ENCODE measurements at regions not wholly inside any gene's neighbourhood (a gene's known extent, or its start where the extent isn't known, plus 50 kb on each side); places are given as distances from the start of the nearest gene placed in this dataset.
"Not testable (repeated sequence)": the region's sequence is repeated elsewhere in the genome, so short reads cannot be mapped to it uniquely, and the experiment has no call there.

DNA sequence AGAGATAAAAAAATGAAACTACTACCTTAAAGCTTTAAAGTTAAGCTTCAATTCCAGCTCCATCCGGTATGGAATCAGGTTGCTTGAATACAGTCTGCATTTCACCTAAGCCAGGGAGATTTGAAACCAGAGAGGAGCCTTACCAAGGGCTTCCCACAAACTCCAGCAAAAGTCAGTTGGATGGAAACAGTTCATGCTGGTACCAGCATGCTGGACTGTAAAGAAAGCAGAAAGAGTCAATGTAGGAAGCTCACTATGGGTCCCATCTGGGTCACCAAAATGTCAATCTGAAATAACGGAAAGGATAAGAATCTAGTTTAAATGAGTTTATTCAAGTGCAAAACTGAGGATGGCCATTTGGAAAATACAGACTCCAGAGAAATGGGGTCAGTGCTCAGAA, 65.3 kb downstream of the CDO1 start:
- Histone ChIP-seq H3K27me3 (no peaks in the 10 kb centered on the region), H3K9me3 (no peaks in the 10 kb centered on the region), H3K4me1 (no peaks in the 10 kb centered on the region), H3K27ac (no peak overlapping the region), H3K36me3 (no peaks in the 10 kb centered on the region), H3K4me3 (no peak overlapping the region)
- TF ChIP-seq, protein P1, sequence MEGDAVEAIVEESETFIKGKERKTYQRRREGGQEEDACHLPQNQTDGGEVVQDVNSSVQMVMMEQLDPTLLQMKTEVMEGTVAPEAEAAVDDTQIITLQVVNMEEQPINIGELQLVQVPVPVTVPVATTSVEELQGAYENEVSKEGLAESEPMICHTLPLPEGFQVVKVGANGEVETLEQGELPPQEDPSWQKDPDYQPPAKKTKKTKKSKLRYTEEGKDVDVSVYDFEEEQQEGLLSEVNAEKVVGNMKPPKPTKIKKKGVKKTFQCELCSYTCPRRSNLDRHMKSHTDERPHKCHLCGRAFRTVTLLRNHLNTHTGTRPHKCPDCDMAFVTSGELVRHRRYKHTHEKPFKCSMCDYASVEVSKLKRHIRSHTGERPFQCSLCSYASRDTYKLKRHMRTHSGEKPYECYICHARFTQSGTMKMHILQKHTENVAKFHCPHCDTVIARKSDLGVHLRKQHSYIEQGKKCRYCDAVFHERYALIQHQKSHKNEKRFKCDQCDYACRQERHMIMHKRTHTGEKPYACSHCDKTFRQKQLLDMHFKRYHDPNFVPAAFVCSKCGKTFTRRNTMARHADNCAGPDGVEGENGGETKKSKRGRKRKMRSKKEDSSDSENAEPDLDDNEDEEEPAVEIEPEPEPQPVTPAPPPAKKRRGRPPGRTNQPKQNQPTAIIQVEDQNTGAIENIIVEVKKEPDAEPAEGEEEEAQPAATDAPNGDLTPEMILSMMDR (IDR thresholded peaks at IDR 0.05), result no peak
- no peak for DNase-seq (ENCODE audit: low spot score)

DNA sequence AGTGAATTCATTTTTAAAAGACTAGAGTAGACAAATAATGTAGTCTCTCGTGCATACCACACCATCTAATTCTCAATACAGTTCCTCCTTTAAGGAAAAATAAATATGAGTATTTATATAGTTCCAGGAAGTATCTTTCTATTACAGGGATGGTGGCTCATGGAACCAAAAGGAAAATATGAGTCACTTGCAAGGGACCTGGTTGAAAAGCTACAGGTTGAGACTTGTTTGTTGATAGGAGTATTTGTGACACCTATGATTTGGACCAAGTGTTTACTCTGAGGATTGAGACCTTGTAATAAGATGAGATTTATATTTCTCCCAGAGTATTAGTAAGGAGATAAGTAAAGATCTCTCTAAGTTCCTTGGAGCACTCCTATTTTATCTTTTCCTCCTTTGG, 67.4 kb downstream of the CDO1 start:
- Histone ChIP-seq H3K4me1 (no peaks in the 10 kb centered on the region), H3K9me3 (peaks cover 0 to 20% of the 10 kb centered on the region in 2 donors), H3K4me3 (no peak overlapping the region), H3K27ac (no peak overlapping the region), H3K27me3 (no peaks in the 10 kb centered on the region), H3K36me3 (no peaks in the 10 kb centered on the region)
- DNase-seq (ENCODE audit: low spot score), result no peak
- TF ChIP-seq, protein P1 (IDR thresholded peaks at IDR 0.05), result no peak

DNA sequence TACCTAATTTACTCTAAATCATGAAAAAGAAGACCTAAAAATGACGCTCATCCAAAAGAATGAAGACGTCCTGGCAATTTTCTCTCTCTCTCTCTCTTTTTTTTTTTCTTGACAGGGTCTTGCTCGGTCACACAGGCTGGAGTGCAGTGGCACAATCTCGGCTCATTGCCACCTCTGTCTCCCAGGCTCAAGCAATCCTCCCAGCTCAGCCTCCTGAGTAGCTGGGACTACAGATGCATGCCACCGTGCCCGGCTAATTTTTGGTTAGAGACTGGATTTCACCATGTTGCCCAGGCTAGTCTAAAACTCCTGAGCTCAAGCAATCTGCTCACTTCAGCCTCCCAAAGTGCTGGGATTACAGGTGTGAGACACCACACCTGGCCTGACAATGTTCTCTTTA, 77.2 kb downstream of the CDO1 start:
- peaks cover 0 to 11% of the 10 kb centered on the region in 2 donors for H3K9me3 ChIP-seq
- not testable (repeated sequence) for H3K27me3 ChIP-seq, H3K4me1 ChIP-seq

DNA sequence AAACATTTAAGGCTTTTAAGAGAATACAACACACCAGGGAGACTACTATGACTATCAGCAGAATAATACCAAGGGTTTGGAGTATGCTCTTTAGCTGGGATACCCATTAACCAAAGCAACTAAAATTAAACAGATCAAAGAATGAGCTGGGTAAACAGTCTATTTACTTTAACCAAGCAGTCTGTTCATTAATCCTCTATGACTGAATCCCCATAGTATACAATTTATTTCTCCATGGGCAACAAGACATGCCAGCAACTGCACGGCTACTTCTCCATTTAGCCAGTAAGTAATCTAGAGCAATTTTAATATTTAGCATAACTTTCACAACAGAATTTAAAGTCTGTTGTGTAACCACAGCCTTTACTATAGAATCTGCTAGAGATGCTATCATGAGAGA, 77.6 kb downstream of the CDO1 start:
- Histone ChIP-seq H3K27me3 (no peaks in the 10 kb centered on the region), H3K4me3 (no peak overlapping the region), H3K4me1 (no peaks in the 10 kb centered on the region), H3K9me3 (peaks cover 0 to 7% of the 10 kb centered on the region in 2 donors), H3K27ac (no peak overlapping the region), H3K36me3 (no peaks in the 10 kb centered on the region)
- TF ChIP-seq, protein P1 (IDR thresholded peaks at IDR 0.05), result no peak
- DNase-seq (ENCODE audit: low spot score), result no peak

More for the DNA sequence above, 77.2 kb downstream of the CDO1 start:
- H3K27ac ChIP-seq; H3K4me3 ChIP-seq; DNase-seq (ENCODE audit: low spot score); H3K36me3 ChIP-seq: not testable (repeated sequence)

DNA sequence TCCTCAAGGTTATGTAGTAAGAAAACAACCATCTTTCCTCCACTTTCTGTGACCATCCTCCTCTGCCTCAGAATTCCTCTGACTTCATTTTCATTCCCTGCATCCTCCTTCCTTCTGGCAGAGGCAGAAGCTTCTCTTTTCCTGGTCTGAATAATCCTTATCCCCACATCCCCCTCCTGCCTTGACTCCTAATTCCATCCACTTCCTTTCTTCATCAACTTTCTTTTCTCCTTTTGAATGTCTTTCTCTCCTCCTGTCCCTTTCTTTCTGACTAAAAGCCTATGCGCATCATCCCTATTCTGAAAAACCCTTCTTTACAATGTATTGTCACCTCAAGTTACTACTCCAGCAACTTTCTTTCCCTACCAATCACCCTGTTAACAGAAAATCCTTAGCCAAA, 79.0 kb downstream of the CDO1 start:
- TF ChIP-seq, protein P1 (IDR thresholded peaks at IDR 0.05), result no peak
- DNase-seq (ENCODE audit: low spot score), result no peak

DNA sequence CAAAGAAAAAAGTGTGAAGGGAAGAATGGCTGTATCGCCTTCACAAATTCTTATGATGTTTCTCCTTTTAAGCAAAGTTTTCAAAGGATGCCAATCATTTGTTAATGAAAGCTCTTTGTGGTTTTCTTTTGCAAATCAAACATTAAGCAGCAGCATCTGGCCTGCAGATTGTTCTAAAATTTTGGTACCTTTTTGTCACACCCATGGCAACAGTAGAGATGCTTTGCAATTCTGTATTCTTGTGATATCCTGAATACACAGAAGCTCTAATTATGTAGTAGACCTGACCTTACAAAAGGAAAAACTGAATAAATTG, 79.8 kb downstream of the CDO1 start:
- H3K4me1 ChIP-seq, result no peaks in the 10 kb centered on the region
- H3K27ac ChIP-seq, result peak overlapping the region in 1 of 2 donors; percentile 35
- H3K36me3 ChIP-seq, result no peaks in the 10 kb centered on the region
- DNase-seq (ENCODE audit: low spot score), result no peak
- no peaks in the 10 kb centered on the region for H3K27me3 ChIP-seq
- H3K9me3 ChIP-seq, result no peaks in the 10 kb centered on the region
- no peak overlapping the region for H3K4me3 ChIP-seq
- TF ChIP-seq, protein P1 (IDR thresholded peaks at IDR 0.05), result no peak

More for the DNA sequence above, 79.0 kb downstream of the CDO1 start:
- Histone ChIP-seq H3K4me3 (no peak overlapping the region), H3K36me3 (no peaks in the 10 kb centered on the region), H3K4me1 (no peaks in the 10 kb centered on the region), H3K27ac (no peak overlapping the region), H3K9me3 (no peaks in the 10 kb centered on the region), H3K27me3 (no peaks in the 10 kb centered on the region)

All from right atrium auricular region (tissue), 2 donors.